Endothelial cell of umbilical vein (primary cell): ENCODE measurements at regions not wholly inside any gene's neighbourhood (a gene's known extent, or its start where the extent isn't known, plus 50 kb on each side); places are given as distances from the start of the nearest gene placed in this dataset.
A peak's percentile ranks its signal among the peaks of the same experiment; 100 is the strongest.

Experiments
- BruUV-seq: library from RNA; stranded (reverse); fragments of 400-500 nt; replicated peaks from 2 replicates; lab custom pipeline; 2021; lab: Mats Ljungman, UMichigan
- CTCF ChIA-PET: fragments of 300-600, 350-600 bp; sonication (Branson Sonifier 250); formaldehyde crosslinking; loops from one replicate; lab custom pipeline; 2021; ENCODE audit warnings: antibody characterized with exemption, inconsistent platforms; lab: Charles Lee
- POLR2A ChIA-PET: fragments of 300-600, 350-600 bp; sonication (Branson Sonifier 250); formaldehyde crosslinking; loops from one replicate; lab custom pipeline; 2021; ENCODE audit warnings: antibody characterized with exemption, inconsistent platforms; lab: Charles Lee
- DNase-seq: peaks from one replicate; pipeline ENCODE4 v3.0.0-alpha.2; 2011; ENCODE audit warnings: low read depth, low spot score
- FAIRE-seq: peaks from 2 replicates; lab custom pipeline; 2011; peaks lifted over from hg19 to GRCh38; lab: Jason Lieb, UNC
- H2AFZ ChIP-seq: 2 replicates; pipeline ENCODE4 v1.6.0; 2012; ENCODE audit warnings: low read depth, low read length, control low read depth, inconsistent platforms
- H3K27ac ChIP-seq: 2 replicates; pipeline ENCODE4 v1.5.1; 2011; ENCODE audit warnings: low read depth, mild to moderate bottlenecking, control low read depth, low read length, moderate library complexity; ENCODE audit not compliant: insufficient read depth
- H3K27me3 ChIP-seq, 2 experiments: 2 replicates each; pipeline versions ENCODE4 v1.6.0 to v1.6.1; 2011; ENCODE audit warnings: low read length in 2 of 2, mixed read lengths in 1 of 2; ENCODE audit not compliant: control insufficient read depth in 2 of 2, insufficient read depth in 2 of 2
- H3K36me3 ChIP-seq, 2 experiments: 2 replicates in 1 of 2; 3 replicates in 1 of 2; pipeline ENCODE4 v1.5.1; 2011; ENCODE audit warnings: low read length in 2 of 2, mild to moderate bottlenecking in 1 of 2, moderate library complexity in 1 of 2; ENCODE audit not compliant: control insufficient read depth in 2 of 2, insufficient read depth in 2 of 2; ENCODE audit errors: extremely low read depth in 1 of 2
- H3K4me1 ChIP-seq: 3 replicates; pipeline ENCODE4 v1.5.1; 2011; ENCODE audit warnings: mild to moderate bottlenecking, low read length; ENCODE audit not compliant: control insufficient read depth, insufficient read depth; ENCODE audit errors: extremely low read depth
- H3K4me2 ChIP-seq: 2 replicates; pipeline ENCODE4 v1.6.1; 2011; ENCODE audit warnings: low read length, control low read depth, mixed read lengths; ENCODE audit not compliant: insufficient read depth
- H3K4me3 ChIP-seq, 3 experiments: fragments of 200-600 bp in 1 of 3; sonication (generic), shearing (Covaris generic) in 1 of 3; replicated peaks in 1 of 3; 2 replicates each; pipeline ENCODE4 v1.5.1; 2011 to 2016; ENCODE audit warnings: control low read depth in 3 of 3, low read length in 3 of 3, mild to moderate bottlenecking in 2 of 3, inconsistent platforms in 1 of 3, low read depth in 1 of 3, moderate library complexity in 1 of 3; ENCODE audit not compliant: insufficient read depth in 1 of 3
- H3K79me2 ChIP-seq: 2 replicates; pipeline ENCODE4 v1.6.0; 2012; ENCODE audit warnings: low read length, inconsistent platforms; ENCODE audit not compliant: control insufficient read depth, insufficient read depth
- H3K9ac ChIP-seq: replicated peaks from 2 replicates; pipeline ENCODE3; 2011; ENCODE audit warnings: low read length, control low read depth; ENCODE audit not compliant: insufficient read depth; ENCODE audit errors: extremely low read depth
- H3K9me1 ChIP-seq: replicated peaks from 3 replicates; pipeline ENCODE4 v1.6.0; 2011; ENCODE audit warnings: mild to moderate bottlenecking, low read length; ENCODE audit not compliant: control insufficient read depth, insufficient read depth; ENCODE audit errors: extremely low read depth
- H3K9me3 ChIP-seq: replicated peaks from 2 replicates; pipeline ENCODE4 v1.5.1; 2012; ENCODE audit warnings: low read length, inconsistent platforms; ENCODE audit not compliant: control insufficient read depth, insufficient read depth
- H4K20me1 ChIP-seq: replicated peaks from 2 replicates; pipeline ENCODE3; 2011; ENCODE audit warnings: mild to moderate bottlenecking, low read length; ENCODE audit not compliant: control insufficient read depth, insufficient read depth; ENCODE audit errors: extremely low read depth
- CTCF ChIP-seq, 2 donors: IDR thresholded peaks; 1 replicate in 1 of 2; 2 replicates in 1 of 2; pipeline ENCODE4 v1.5.1; 2011; ENCODE audit warnings: low read length in 2 of 2, mild to moderate bottlenecking in 2 of 2, moderate library complexity in 2 of 2, control low read depth in 1 of 2, inconsistent platforms in 1 of 2, low read depth in 1 of 2; ENCODE audit not compliant: insufficient read depth in 1 of 2; ENCODE audit errors: extremely low read depth in 1 of 2
- EZH2 ChIP-seq: IDR thresholded peaks from 2 replicates; pipeline ENCODE4 v1.6.1; 2012; ENCODE audit warnings: borderline replicate concordance, low read depth, mild to moderate bottlenecking, moderate library complexity, low read length, inconsistent platforms; ENCODE audit not compliant: severe bottlenecking
- FOS ChIP-seq: IDR thresholded peaks from 2 replicates; pipeline ENCODE4 v1.6.1; 2011; ENCODE audit warnings: mild to moderate bottlenecking, low read length, moderate library complexity, borderline replicate concordance; ENCODE audit not compliant: insufficient read depth
- GATA2 ChIP-seq: IDR thresholded peaks from 2 replicates; pipeline ENCODE4 v1.7.0; 2011; ENCODE audit warnings: low read depth, mild to moderate bottlenecking, moderate library complexity, mixed read lengths, low read length; ENCODE audit not compliant: insufficient read length, insufficient read depth
- JUN ChIP-seq: IDR thresholded peaks from 2 replicates; pipeline ENCODE4 v1.6.1; 2011; ENCODE audit warnings: borderline replicate concordance, low read depth; ENCODE audit not compliant: insufficient read length, insufficient read depth
- MYC ChIP-seq: IDR thresholded peaks from one replicate; pipeline ENCODE4 v1.6.1; 2011; ENCODE audit warnings: mild to moderate bottlenecking, low read depth, low read length
- POLR2A ChIP-seq: IDR thresholded peaks from 2 replicates; pipeline ENCODE4 v1.6.1; 2012; ENCODE audit warnings: low read depth, mild to moderate bottlenecking, control low read depth, low read length
- POLR2AphosphoS5 ChIP-seq: IDR thresholded peaks from 2 replicates; pipeline ENCODE4 v1.6.1; 2012; ENCODE audit warnings: low read depth, mild to moderate bottlenecking, control low read depth, low read length, moderate library complexity; ENCODE audit not compliant: insufficient read depth
- dilution Hi-C: fragments of 300-500 bp; cut with MboI; formaldehyde crosslinking; loops from one replicate; pipeline ENCODE4 v1.15.0; 2019; ENCODE audit warnings: low sequenced_read_pairs; ENCODE audit not compliant: extremely low pct_ligation_motif_present
- intact Hi-C: fragments of 100-400 bp; cut with micrococcal nuclease; formaldehyde crosslinking; loops from one replicate; pipeline ENCODE4 v1.10.0; 2022
- TF ChIP-seq, protein P1 (sequence below): IDR thresholded peaks from 2 replicates; pipeline ENCODE4 v1.6.1; 2011; ENCODE audit not compliant: insufficient read depth, insufficient read length

GRCh38 chr13:40083841-40084240, 428.4 kb downstream of the COG6 start:
- Histone ChIP-seq H3K4me3 (no peak overlapping the region), H3K27ac (no peak overlapping the region), H3K9me1 (no peaks in the 10 kb centered on the region), H3K36me3 (no peaks in the 10 kb centered on the region), H3K79me2 (no peaks in the 10 kb centered on the region), H3K4me2 (no peak overlapping the region), H2AFZ (no peak overlapping the region), H3K4me1 (peaks cover 11% of the 10 kb centered on the region), H4K20me1 (no peaks in the 10 kb centered on the region), H3K9me3 (no peaks in the 10 kb centered on the region), H3K9ac (no peak overlapping the region), H3K27me3 (no peaks in the 10 kb centered on the region)
- no TSS peak for BruUV-seq
- no peak for TF ChIP-seq MYC
- TF ChIP-seq POLR2AphosphoS5, result no peak
- TF ChIP-seq, protein P1, sequence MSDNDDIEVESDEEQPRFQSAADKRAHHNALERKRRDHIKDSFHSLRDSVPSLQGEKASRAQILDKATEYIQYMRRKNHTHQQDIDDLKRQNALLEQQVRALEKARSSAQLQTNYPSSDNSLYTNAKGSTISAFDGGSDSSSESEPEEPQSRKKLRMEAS, result no peak
- no peak for TF ChIP-seq JUN
- no peak for TF ChIP-seq FOS
- no peak for TF ChIP-seq EZH2
- TF ChIP-seq POLR2A, result no peak
- no peak for TF ChIP-seq CTCF (IDR thresholded peaks at IDR 0.05; ENCODE audit: extremely low read depth in 1 of 2, insufficient read depth in 1 of 2, low read depth in 1 of 2, low read length in 2 of 2)
- TF ChIP-seq GATA2, result no peak
- CTCF ChIA-PET, result interaction anchor here (1.0 to 1.3 kb wide), 4 partner anchors 14 to 268 kb away, joined by 3 to 4 read pairs (median 4); no protein-coding TSS in a partner anchor
- no peak for FAIRE-seq
- intact Hi-C loops (loop anchor here (2.0 to 5.0 kb wide), 3 partner anchors 319 to 598 kb away; partner anchors contain the start of gene FOXO1), dilution Hi-C loops (no loop called here)
- DNase-seq, result peak; percentile 9
- POLR2A ChIA-PET, result no interaction called here
